ENCODE measurements at regions not wholly inside any gene's neighbourhood (a gene's known extent, or its start where the extent isn't known, plus 50 kb on each side); places are given as distances from the start of the nearest gene placed in this dataset.

- no peak for DNase-seq
Observed at GRCh38 chr6:137763436-137763835, 103.6 kb upstream of the TNFAIP3 start.

DNA sequence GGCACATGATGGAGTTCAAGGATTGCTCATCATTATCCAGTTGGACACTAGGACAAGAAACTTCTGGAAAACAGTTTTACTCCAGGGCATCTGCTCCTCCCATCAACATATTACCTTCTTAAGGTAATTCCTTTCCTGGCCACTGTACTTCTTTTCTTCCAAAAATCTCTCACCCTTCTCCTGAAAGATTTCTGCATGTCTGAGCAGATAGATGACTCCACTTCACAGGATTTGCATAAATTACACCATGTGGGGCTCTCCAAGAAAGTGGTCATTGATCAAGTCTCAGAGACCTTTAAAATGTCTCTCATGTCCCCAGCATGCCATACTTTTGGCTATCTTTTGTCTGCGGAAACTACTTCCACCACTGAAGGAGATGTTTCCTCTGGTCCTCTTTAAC lies 103.2 kb upstream of the TNFAIP3 start:
- DNase-seq = no peak

DNA sequence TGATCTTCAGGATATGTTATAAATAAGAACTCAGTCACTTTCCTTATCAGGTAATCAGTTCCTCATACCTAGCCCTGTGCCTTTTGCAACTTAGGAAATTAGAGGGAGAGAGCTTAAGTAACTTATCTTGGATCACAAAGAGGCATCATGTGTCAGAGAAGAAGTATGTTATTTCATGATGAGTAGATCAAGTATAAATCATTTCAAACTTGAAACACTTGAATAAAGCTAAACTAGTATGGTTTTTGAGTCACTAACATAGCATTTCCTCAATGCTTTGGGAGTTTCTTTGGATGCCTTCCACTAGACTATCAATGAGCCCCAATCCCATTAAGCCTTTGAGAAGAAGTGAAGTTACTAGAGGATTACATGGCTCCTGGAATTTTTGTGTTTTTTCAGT lies 102.6 kb upstream of the TNFAIP3 start:
- no peak for DNase-seq

- no peak for DNase-seq
Observed at GRCh38 chr6:137765059-137765458, 102.0 kb upstream of the TNFAIP3 start.

- no peak for DNase-seq
Observed at GRCh38 chr6:137766596-137767370, 100.3 kb upstream of the TNFAIP3 start.

GRCh38 chr6:137767465-137767864 lies 99.6 kb upstream of the TNFAIP3 start:
- DNase-seq = no peak

DNA sequence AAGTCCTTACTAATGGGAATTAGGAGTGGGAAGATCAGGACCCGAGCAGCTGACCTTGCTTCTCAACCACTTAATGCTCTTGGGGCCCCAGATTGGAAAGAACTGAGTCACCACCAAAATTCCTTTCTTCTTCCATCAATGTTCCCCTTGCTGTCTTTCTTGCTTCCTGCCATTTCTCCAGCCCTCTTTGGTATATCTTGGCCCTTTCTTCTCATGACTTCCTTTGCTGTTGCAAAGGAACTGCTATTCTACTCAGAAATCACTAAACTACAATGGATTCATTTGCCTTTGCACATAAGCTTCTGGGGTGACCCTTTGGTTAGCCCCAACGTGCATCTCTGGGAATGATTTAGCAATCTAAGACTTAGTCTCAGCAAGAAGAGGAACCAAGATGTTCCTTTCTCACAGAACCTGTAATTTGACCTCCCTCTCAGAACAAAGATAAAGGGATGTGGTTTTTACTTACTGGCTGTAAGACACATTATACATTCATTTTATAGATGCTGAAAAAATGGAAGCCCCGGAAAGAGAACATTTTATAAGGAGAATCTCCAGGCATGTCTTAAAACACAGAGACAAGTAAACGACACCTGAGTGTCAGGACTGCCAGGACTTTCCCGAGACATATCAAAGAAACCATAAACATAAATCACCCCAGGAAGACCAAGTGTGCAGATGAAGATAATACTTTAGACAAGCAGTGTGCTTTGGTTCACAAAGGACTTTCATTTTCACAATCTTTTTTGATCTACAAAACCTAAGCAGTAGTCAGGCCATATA lies 99.0 kb upstream of the TNFAIP3 start:
- no peak for DNase-seq

GRCh38 chr6:137768935-137769334 lies 98.1 kb upstream of the TNFAIP3 start:
- no peak for DNase-seq

DNA sequence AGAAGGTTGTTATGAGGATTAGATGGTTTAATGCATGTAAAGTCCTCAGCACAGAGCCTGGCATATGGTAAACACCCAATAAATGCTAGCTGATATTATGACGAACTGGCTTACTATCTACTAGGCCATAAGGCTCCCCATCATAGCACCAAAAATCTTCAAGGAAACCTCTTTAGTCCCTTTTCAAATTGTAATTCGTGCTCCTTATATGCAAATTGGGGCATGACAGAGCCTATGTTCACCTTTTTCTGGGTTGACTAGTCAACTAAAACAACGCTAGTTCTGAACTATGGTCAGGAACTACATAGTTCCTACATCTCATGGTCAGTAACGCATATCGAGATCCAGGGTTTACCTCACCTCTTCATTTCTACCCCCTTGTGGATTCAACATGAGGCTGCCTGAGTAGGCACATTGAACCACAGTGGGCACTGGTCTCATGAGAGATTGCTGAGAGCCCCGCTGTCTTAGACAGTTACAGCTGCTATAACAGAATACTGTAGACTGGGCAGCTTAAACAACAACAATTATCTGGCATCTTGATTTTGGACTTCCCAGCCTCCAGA lies 97.2 kb upstream of the TNFAIP3 start:
- DNase-seq = no peak

DNA sequence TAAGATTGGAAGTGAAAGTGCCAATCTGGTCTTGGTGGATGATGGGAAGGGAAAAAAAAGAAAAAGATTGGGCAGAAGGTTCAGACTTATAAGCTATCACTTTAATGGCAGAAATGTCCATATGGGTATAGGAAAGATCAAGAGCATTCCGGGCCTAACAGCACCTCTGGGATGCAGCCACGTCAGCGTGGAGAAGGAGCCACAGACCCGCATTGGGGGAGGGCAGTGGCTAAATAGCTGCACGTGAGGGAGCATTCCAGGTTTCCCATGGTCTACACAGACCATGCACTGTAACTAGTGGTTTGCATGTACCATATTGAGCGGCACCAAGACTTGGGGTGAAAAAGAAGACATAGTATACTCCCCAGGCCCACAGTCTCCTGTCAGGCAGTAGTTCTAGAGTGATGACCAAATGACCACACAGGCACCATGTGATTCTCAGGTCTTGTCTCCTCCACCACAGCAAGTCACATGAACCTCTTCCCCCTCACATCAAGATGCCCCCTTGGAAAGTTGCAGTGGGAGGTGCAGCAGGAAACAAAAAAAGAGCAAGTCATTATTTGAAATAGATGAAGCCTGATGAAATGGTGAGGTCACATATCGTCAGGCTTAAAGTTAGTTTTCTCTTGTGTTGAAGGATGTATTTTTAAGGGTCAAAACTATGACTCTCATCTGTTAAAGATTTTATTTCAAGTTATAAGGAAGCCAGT lies 94.4 kb upstream of the TNFAIP3 start:
- DNase-seq = no peak

DNA sequence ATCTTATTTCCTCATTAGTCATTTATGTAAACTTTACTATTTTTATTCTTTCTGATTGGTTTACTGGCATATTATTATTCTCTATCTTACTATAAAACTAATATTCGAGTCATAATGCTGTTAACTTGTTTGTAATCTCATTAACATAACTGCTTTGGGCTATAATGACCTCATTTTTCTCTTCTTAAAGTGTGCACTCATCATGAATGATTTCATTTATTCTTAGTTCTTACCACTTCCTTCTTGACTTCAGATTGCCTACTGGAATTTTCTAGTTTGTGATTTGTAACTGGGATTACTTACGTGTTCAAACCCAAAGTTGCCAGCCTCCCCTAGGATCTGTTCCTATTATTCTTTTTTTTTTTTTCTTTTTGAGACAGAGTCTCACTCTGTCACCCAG lies 91.8 kb upstream of the TNFAIP3 start:
- DNase-seq = no peak

- DNase-seq = no peak
Observed at GRCh38 chr6:137775720-137776119, 91.3 kb upstream of the TNFAIP3 start.

DNA sequence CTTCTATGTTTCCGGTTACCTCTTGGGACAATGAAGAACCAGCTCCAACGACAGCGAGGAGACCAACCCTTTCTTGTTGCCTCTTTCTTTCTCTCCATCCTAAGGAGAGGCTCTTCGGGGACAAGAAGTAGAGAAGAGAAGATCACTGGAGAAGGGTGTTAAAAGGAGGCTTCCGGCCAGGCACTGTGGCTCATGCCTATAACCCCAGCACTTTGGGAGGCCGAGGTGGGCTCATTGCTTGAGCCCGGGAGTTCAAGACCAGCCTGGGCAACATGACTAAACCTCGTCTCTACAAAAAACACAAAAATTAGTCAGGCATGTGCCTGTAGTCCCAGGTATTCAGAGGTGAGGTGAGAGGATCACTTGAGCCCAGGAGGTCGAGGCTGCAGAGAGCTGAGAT lies 90.8 kb upstream of the TNFAIP3 start:
- DNase-seq = no peak

DNA sequence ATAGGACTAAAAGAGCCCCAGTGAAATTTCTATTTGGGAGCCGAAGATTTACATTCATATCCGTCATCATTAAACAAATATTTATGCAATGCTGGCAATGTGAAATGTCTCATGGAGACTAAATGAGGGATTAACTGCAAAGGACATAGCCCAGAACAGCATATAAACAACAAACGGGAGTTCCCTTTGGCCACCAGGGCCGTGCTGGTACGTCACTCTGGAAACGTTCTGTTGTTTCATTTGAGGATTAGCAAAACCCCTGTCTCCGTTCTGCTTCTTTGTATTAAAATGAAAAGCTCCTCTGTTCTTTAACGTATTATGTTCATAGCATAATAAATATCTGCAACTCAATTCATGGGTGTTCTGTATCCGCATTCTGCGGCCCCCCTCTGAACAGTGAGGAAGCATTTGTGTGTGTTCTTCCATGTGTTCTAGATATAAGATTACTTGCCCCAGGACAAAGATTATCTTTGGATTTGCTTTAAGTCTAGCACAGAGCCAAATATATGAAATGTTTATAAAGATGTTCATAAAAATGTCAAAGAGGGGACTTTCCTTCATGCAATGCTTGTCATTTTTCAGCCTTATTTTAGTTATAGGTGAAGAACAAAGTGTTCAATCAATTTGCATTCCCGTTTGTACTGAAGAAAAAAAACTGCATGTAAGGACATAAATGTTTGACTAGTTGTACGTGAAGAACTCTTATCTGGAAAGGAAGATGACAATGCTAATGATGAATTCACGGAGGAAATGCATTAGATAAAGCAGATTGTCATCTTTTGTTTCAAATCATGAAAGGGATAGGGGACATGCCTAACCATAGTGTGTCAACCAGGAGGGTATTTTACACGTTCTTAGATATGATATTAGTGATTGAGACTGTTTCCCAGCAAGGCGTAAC lies 90.0 kb upstream of the TNFAIP3 start:
- no peak for DNase-seq

GRCh38 chr6:137777687-137778075 lies 89.4 kb upstream of the TNFAIP3 start:
- no peak for DNase-seq

DNA sequence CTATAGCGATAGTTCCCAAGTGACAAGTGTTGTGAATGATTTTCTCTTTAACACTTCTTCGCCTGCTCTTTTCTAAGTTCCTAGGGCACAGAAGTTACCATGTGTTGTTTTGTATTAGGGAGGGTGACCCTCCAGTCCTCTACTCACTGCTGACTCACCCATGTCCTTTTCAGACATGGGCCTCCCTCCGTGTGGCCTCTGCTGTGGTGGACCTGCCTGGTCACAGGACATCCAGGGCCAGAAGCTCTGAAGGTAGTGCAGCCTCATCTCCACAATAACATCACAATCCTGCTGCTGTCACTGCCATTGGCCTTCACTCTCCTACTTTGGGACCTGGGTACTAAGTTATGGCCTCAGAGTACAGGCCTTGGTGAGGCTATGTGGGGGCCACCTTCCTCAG lies 87.1 kb upstream of the TNFAIP3 start:
- no peak for DNase-seq

- no peak for DNase-seq
Observed at GRCh38 chr6:137780447-137781034, 86.5 kb upstream of the TNFAIP3 start.

DNA sequence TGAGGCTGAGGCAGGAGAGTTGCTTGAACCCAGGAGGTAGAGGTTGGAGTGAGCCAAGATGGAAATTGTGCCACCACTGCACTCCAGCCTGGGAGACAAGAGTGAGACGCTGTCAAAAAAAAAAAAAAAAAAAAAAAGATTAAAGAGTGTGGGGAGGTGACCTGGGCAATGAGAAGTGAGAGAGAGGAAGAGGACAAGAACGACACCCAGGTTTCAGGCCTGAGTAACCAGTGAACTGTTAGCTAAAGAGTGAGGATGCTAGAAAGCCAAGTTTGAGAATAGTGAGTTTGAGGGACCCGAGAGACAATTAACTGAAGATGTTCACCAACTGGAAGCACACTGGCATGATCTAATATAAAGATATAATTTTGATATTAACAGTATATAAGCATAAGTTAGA lies 85.4 kb upstream of the TNFAIP3 start:
- DNase-seq = no peak

- no peak for DNase-seq
Observed at GRCh38 chr6:137782166-137783039, 84.7 kb upstream of the TNFAIP3 start.

- no peak for DNase-seq
Observed at GRCh38 chr6:137783710-137784109, 83.3 kb upstream of the TNFAIP3 start.

GRCh38 chr6:137784583-137784982 lies 82.5 kb upstream of the TNFAIP3 start:
- DNase-seq = no peak
